Left lobe of liver (tissue), 2 donors: ENCODE measurements at regions not wholly inside any gene's neighbourhood (a gene's known extent, or its start where the extent isn't known, plus 50 kb on each side); places are given as distances from the start of the nearest gene placed in this dataset.
A peak's percentile ranks its signal among the peaks of the same experiment; 100 is the strongest.
"Not testable (repeated sequence)": the region's sequence is repeated elsewhere in the genome, so short reads cannot be mapped to it uniquely, and the experiment has no call there.

Experiments used
- ATAC-seq: fragments of 200-7000 bp; cut with Tn5 transposase; one replicate; pipeline ENCODE4 v1.9.1; 2020; ENCODE audit warnings: mild to moderate bottlenecking, moderate library complexity
- DNase-seq: peaks from one replicate; pipeline ENCODE4 v3.0.0-alpha.2; 2020; ENCODE audit warnings: low spot score
- donor health status: DM: no; HTN: no; CAD: no; lungs with moderate emphysema.
- donor health status: DM: no; HTN: yes; CAD: no.

DNA sequence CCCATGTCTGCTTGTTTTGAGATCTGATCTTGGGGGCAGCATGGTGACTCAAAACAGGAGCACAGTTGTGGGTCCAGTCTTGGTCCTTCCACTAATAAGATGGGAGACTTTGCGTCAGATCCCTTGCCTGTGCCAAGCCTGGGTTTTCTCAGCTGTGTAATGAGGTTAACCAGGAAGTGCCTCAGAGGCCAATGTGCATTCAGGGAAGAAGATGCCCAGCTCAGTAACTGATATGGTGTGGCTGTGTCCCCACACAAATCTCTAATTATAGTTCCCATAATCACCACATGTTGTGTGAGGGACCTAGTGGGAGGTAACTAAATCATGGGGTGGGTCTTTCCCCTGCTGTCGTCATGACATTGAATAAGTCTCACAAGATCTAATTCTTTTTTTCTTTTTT lies 107.1 kb upstream of the ALDH3B2 start:
- not testable (repeated sequence) for DNase-seq, ATAC-seq

DNA sequence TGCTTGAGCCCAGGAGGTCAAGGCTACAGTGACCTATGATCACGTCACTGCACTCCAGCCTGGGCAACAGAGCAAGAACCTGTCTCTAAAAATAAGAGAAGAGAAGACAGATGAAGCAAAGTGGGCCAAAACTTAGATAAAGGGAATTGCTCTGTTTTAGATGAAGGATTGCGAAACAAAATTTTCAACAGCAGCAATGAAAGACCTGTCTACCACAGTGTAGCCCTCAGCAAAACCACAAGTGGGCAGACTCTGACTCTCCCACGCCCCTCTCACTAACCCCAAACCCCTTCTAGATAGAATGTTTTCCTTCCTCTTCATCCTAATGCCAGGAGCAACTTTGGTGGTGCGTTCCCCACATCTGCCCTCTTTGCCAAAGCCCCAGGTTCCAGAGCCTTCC lies 105.6 kb upstream of the ALDH3B2 start:
- ATAC-seq (no peak), DNase-seq (no peak)

DNA sequence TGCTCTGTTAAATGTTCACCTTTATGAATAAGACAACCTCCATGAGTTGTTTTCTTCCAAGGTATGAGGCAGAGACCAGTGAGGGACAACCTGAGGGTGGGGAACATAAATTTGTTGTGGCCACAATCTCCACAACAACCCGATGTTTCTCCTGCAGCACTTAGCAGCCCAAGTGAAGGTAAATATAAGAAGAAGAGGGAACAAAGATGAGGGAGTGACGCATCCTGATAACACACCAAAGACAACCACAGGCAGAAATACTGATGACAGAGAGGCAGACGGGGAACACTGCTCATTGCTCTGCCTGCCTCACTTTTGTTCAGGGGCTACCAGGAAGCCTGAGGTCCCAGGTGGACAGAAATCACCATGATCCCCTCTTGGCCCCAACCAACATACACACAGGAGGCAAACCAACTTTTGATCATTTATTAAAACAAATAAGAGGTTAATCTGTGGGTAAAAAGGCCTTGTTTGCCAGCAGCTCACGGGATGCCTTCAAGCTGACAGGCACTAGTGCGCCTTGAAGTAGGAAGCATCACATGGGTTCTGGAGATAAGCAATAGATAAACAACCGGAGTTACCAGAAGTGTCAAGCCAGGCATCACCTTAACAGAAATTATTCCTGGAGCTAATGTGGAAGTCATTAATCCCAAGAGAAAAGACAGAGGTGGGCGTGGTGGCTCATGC lies 104.9 kb upstream of the ALDH3B2 start:
- not testable (repeated sequence) for DNase-seq

DNA sequence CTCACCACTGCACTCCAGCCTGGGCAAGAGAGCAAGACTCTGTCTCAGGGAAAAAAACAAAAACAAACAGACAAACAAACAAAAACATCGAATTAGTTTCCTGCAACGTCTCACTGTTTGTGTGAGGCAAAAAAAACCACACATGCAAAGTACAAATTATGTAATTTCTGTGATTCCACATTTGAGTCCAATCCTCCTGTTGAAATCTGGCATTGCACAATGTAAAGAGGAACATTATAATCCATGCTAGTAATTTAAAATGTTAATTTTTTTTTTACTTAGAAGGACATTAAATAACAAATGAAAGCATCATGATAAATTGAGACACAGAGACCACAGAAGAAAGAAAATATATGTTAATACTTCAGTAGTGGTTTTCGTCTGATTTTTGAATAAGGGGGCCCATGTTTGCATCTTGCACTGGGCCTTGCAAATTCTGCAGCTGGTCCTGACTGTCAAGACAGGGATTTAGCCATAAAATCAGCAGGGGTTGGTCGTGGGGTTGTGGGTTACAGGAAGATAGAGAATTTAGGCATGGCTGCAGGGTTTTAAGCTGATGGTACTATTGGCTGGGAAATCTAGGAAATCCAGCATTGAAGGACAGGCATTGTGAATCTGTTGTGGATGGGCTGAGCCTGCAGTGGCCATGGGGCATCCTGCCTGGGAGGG lies 102.6 kb upstream of the ALDH3B2 start:
- ATAC-seq = peak; percentile 79
- no peak for DNase-seq

More for the DNA sequence above, 104.9 kb upstream of the ALDH3B2 start:
- not testable (repeated sequence) for ATAC-seq

DNA sequence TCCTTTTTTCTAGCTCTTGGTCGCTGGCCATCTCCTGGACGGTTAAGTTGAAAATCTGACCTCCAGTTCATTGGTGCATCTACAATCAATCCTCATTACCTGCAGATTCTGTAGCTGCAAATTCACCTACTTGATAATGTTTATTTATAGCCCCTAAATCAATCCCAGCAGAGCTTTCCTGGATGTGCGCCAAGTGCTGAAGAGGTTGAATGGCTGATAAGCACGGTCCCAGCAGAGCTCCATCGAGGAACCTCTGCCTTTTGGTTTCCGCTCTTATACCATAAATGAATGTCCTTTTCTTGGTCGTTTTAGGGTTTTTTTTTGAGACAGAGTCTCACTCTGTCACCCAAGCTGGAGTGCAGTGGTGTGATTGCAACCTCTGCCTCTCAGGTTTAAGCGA lies 99.8 kb upstream of the ALDH3B2 start:
- not testable (repeated sequence) for DNase-seq, ATAC-seq

DNA sequence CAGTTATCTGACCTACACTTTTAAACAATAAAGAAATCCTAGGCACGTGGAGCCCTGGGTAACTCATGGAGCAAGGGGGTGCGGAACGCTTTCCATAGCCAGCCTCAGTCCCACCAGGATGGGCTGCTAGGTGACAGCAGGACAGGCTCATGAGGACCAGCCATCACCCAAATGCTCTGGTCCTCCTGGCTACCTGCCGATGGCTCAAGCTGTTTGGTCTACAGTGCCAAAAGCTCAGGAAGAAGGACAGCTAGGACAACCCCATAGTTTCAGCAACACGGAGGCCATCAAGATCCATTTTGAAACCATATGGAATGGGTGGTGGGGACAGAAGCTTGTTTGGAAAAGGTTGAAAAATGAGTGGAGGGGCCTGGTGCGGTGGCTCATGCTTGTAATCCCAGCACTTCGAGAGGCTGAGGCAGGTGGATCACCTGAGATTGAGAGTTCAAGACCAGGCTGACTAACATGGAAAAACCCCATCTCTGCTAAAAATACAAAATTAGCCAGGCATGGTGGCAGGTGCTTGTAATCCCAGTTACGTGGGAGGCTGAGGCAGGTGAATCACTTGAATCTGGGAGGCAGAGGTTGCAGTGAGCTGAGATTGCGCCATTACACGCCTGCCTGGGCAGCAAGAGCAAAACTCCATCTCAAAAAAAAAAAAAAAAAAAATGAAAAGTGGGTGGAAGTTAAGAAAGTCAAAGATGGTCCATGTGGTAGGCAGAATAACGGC lies 93.7 kb upstream of the ALDH3B2 start:
- DNase-seq, ATAC-seq: not testable (repeated sequence)

DNA sequence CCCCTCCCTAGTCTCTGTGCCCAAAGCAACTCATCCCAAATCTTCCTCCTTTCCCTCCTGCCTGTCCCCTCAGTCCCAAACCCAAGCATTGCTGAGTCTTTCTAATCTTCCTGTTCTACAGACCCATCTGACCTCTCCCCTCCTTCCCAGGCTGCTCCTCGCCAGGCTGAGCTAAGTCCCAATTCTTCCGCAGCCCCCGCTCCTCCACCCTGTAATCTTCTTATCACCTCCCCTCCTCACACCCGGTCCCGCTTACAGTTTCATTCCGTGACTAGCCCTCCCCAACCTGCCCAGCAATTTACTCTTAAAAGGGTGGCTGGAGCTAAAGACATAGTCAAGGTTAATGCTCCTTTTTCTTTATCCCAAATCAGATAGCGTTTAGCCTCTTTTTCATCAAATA lies 86.8 kb upstream of the ALDH3B2 start:
- not testable (repeated sequence) for ATAC-seq, DNase-seq

DNA sequence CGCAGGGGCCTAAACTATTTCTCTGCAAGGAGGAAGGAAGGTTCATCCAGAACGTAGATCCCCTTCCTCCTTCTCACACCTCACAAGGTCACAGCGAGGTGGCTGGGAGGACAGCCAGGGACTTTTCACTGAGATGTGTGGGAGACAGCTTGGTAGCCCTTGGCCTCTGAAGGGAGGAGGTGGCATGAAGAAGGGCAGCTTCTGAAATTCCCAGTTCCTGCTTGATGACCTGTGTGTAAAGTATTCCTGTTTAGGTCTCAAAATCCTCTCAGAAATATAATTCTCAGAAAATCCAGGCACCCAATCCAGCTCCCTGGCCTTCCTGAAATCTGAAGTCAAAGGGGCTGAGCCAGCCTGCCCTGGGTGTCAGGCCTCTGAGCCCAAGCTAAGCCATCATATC lies 84.9 kb upstream of the ALDH3B2 start:
- not testable (repeated sequence) for DNase-seq, ATAC-seq

DNA sequence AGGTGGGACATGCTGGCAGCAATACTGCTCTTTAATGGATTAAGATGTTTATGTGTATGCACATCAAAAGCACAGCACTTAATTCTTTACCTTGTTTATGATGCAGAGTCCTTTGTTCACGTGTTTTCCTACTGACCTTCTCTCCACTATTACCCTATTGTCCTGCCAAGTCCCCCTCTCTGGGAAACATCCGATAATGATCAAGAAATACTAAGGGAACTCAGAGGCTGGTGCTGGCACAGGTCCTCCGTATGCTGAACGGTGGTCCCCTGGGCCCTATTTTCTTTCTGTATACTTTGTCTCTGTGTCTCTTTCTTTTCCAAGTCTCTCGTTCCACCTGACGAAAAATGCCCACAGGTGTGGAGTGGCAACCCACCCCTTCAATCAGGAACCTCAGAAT lies 84.0 kb upstream of the ALDH3B2 start:
- not testable (repeated sequence) for DNase-seq, ATAC-seq

DNA sequence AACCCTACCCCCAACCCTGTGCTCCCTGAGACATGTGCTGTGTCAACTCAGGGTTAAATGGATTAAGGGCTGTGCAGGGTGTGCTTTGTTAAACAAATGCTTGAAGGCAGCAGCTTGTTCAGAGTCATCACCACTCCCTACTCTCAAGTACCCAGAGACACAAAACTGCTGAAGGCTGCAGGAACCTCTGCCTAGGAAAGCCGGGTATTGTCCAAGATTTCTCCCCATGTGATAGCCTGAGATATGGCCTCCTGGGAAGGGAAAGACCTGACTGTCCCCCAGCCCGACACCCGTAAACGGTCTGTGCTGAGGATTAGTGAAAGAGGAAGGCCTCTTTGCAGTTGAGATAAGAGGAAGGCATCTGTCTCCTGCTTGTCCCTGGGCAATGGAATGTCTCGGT lies 83.6 kb upstream of the ALDH3B2 start:
- DNase-seq = not testable (repeated sequence)

DNA sequence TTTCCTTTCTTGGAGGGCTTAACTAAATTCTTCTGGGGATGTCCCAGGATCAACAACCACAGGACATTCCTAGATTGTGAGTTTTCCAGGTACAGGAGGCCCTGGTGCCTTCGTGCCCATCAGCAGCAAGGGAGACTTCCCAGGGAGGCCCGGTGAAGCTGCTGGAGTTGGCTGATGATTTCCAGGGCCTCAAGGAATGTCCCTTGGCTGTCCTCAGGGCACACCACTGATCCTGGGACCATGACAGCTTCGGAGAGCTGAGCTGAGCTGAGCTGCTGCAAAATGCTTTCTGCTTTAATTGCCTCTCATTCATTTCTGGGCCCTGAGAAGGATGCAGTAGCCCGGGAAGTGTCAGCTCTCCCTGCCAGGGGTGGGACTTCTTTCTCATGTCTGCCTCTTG lies 79.4 kb upstream of the ALDH3B2 start:
- DNase-seq, ATAC-seq: not testable (repeated sequence)

More for the DNA sequence above, 83.6 kb upstream of the ALDH3B2 start:
- not testable (repeated sequence) for ATAC-seq

DNA sequence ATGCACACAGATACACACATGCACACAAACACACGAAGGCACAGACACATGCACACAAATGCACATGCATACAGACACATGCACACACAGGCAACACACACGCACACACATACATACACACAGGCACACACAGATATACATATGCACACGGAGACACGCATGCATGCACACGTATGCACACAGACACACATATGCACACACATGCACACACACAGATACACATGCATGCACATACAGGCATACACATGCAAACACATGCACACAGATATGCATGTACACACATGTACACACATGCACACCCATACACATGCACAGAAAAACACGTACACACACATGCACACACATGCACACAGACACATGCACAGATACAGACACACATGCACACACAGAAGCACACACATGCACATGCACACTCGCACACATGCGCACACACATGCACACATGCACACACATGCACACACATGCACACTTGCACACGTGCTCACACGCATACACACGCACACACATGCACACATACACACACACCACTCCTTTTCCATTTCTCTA lies 70.8 kb upstream of the ALDH3B2 start:
- ATAC-seq = no peak
- no peak for DNase-seq

DNA sequence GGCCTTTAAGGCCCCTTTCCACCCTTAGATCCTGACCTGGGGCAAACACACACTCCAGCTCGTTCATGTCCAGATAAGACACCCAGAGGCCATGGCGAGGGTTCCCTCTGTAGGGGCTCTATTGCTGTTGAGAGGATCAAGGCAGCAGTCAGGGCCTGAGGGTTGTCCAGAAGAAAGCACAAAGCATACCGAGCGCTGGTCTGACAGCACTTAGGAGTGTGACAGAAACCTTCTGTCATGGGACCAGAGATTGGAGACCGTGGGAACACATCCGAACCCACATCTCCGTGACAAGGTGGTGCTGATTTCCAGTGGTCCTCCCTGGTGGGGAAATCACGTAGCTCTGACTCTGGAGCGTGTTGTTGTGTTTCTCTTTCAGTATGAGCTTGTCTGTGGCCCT lies 69.8 kb upstream of the ALDH3B2 start:
- ATAC-seq, DNase-seq: not testable (repeated sequence)

DNA sequence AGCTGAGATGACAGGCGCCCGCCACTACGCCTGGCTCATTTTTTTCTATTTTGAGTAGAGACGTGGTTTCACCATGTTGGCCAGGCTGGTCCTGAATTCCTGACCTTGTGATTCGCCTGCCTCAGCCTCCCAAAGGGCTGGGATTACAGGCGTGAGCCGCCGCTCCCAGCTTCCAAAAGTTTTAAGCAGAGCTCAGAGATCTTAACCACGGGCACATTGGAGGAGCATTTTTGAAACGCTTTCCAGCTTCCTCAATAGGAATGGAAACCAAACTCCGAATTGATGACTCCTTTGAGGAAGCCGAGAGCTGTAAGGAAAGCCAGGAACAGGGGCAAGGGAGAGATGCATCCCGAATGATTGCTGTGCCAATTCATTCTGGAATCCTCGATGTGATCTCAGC lies 63.8 kb upstream of the ALDH3B2 start:
- DNase-seq, ATAC-seq: not testable (repeated sequence)

DNA sequence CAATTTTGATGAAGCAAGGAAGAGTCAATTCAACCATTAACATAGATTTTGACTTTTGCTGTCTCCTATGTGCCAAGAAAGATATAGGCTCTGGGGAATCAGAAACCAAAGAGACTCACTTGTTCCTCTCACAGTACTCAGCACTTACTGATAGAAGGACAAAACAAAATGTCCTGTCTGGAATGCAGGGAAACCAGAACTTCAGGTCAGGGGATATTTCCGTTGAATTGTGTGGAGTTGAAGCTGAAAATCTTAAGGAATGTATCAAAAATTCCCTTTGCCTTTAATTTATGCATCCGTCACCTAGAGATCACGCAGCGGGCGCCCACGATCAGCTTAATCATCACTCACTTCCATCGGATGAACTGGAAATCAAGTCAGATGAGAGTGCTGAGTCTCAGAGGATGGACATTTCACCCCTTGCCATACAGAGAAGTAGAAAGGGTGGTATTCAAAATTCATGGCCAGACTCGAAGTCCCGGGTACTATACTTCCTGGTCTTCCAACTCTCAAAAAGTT lies 63.2 kb upstream of the ALDH3B2 start:
- not testable (repeated sequence) for DNase-seq, ATAC-seq

DNA sequence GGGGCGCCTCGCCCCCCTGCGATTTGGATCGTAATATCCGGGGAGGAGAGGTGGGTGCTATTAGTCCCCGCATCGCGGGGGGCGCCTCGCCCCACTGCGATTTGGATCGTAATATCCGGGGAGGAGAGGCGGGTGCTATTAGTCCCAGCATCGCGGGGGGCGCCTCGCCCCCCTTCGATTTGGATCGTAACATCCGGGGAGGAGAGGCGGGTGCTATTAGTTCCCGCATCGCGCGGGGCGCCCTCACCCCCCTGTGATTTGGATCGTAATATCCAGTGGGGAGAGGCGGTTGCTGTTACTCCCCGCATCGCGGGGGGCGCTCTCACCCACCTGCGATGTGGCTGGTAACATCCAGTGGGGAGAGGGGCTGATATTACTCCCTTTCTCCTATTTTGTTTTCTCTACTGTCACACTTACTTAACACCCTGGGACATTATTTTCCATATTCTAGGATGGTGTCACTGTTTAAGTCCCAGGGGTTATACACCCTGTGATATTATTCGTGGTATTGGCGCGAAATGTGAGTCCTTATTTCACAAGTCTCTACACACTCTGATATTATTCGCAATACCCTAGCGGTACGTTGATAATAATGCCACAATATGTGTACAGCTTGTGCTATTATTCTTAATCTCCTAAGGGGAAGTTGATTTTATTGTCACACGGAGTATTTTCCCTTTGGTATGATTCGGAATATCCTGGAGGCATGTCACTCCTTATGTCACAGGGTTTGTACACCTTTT lies 57.8 kb upstream of the ALDH3B2 start:
- DNase-seq = no peak
- ATAC-seq = no peak

DNA sequence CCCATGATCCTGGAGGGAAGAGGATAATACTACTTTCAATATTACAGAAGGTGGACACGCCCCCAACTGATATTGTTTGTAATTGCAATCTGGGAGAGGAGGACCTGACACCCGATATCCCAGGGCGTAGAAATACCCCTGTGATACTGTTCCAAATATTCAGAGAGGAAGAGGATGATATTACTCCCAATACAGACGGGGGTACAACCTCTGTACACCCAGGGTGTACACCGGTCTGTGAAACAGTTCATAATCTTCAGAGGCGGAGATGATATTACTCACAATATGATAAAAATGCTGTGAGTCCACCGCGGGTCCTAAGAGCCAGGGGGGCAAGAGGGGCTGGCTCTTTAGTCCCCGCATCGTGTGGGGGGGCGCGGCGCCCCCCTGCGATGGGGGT lies 57.2 kb upstream of the ALDH3B2 start:
- ATAC-seq (no peak), DNase-seq (no peak)

DNA sequence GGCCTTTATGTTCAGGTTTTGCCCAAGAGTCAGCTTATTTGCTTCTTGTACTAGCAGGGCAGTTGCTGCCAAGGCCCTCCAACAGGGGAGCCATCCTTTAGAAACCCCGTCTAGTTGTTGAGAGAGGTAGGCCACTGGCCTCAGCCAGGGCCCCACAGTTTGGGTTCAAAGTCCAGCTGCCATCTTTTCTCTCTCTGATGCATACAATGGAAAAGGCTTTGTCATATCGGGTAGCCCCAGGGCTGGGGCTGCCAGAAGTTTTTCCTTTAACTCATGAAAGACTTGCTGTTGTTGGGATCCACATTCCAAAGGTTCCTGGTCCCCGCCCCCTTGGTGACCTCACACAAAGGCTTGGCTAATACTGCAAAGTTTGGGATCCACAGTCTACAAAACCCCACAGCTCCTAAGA lies 53.7 kb upstream of the ALDH3B2 start:
- not testable (repeated sequence) for ATAC-seq, DNase-seq

DNA sequence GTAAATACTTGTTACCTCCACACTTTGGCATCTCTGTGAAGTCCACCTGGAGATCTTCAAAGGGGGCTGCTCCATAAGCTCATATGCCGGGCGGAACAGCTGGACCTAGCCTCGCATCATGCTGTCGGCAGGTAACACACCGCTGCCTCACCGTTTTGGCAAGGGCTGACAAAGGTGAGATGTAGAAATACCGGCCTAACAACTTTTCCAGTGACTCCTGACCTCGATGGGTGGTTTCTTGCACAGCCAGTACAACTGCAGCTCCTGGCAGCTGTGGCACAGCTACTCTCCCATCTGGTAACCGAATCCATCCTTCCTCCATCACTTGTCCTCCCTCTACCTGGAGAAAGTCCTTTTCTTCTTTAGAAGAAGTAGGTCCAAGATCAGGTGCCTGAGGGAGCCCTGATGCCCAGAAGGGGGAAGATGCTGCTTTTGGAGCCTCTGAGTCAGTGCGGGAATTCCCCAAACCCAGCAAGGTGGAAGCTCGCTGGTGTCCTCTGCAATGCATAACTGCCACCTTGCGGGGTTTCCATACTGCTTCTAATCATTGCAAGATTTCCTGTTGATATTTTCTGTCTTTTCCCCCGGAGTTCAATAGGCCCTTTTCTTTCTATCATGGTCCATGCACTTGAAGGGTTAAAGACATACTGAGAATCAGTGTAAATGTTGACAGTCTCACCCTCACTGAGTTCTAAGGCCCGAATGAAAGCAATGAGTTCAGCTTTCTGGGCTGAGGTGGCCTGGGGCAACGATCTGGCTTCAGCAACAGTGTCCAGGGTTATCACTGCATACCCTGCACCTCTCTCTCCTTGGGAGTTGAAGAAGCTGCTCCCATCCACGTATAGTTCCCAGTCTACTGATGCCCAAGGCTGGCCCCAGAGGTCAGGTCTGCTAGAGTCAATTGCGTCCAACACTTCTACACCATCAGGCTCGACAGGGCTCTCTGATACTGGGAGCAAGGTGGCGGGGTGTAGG lies 52.9 kb upstream of the ALDH3B2 start:
- ATAC-seq, DNase-seq: not testable (repeated sequence)
